HuH-7.5 (cell line): ENCODE measurements at regions not wholly inside any gene's neighbourhood (a gene's known extent, or its start where the extent isn't known, plus 50 kb on each side); places are given as distances from the start of the nearest gene placed in this dataset.
"Not testable (repeated sequence)": the region's sequence is repeated elsewhere in the genome, so short reads cannot be mapped to it uniquely, and the experiment has no call there.

Experiments used
- DNase-seq: peaks from one replicate; pipeline ENCODE4 v3.0.0; 2011; ENCODE audit warnings: low spot score

- no peak for DNase-seq
Measured at GRCh38 chr13:87736849-87737385, 65.7 kb downstream of the SLITRK5 start.

- no peak for DNase-seq
Measured at GRCh38 chr13:87754097-87754496, 82.9 kb downstream of the SLITRK5 start.

GRCh38 chr13:87769445-87769844 is 98.3 kb downstream of the SLITRK5 start:
- no peak for DNase-seq

- DNase-seq = no peak
Measured at GRCh38 chr13:87777387-87777786, 106.2 kb downstream of the SLITRK5 start.

GRCh38 chr13:87778128-87778527 is 107.0 kb downstream of the SLITRK5 start:
- no peak for DNase-seq

GRCh38 chr13:87779426-87779825 is 108.3 kb downstream of the SLITRK5 start:
- DNase-seq = no peak

- DNase-seq = no peak
Measured at GRCh38 chr13:87783366-87783765, 112.2 kb downstream of the SLITRK5 start.

GRCh38 chr13:87788363-87788762 is 117.2 kb downstream of the SLITRK5 start:
- no peak for DNase-seq

GRCh38 chr13:87792878-87793277 is 121.7 kb downstream of the SLITRK5 start:
- DNase-seq = no peak

- no peak for DNase-seq
Measured at GRCh38 chr13:87798536-87798935, 127.4 kb downstream of the SLITRK5 start.

- DNase-seq = no peak
Measured at GRCh38 chr13:87810391-87810801, 139.2 kb downstream of the SLITRK5 start.

- no peak for DNase-seq
Measured at GRCh38 chr13:87810920-87811344, 139.8 kb downstream of the SLITRK5 start.

- no peak for DNase-seq
Measured at GRCh38 chr13:87814403-87814802, 143.2 kb downstream of the SLITRK5 start.

- DNase-seq = no peak
Measured at GRCh38 chr13:87820241-87820640, 149.1 kb downstream of the SLITRK5 start.

GRCh38 chr13:87821512-87821911 is 150.3 kb downstream of the SLITRK5 start:
- DNase-seq = no peak

- not testable (repeated sequence) for DNase-seq
Measured at GRCh38 chr13:87826301-87826700, 155.1 kb downstream of the SLITRK5 start.

GRCh38 chr13:87827479-87827878 is 156.3 kb downstream of the SLITRK5 start:
- DNase-seq = no peak

- DNase-seq = no peak
Measured at GRCh38 chr13:87837522-87837921, 166.4 kb downstream of the SLITRK5 start.

GRCh38 chr13:87837946-87838345 is 166.8 kb downstream of the SLITRK5 start:
- DNase-seq = no peak

GRCh38 chr13:87851410-87851809 is 180.2 kb downstream of the SLITRK5 start:
- DNase-seq = no peak

- DNase-seq = no peak
Measured at GRCh38 chr13:87855553-87855952, 184.4 kb downstream of the SLITRK5 start.

GRCh38 chr13:87859261-87859660 is 188.1 kb downstream of the SLITRK5 start:
- DNase-seq = no peak

GRCh38 chr13:87867426-87867825 is 196.3 kb downstream of the SLITRK5 start:
- no peak for DNase-seq

- DNase-seq = no peak
Measured at GRCh38 chr13:87868731-87869130, 197.6 kb downstream of the SLITRK5 start.

- DNase-seq = no peak
Measured at GRCh38 chr13:87872813-87873212, 201.6 kb downstream of the SLITRK5 start.
